Activated T-helper 1 cell treated with anti-CD3 and anti-CD28 coated beads, Interleukin-12 subunit alpha, Interleukin-12 subunit beta, Interleukin-2, Interleukin-4 antibody, amounts not matched to agents 30 ng/mL and 10 ng/mL and 1 ng/mL, durations not matched to agents 14 hours and 24 hours and 36 hours (primary cell): ENCODE measurements at regions not wholly inside any gene's neighbourhood (a gene's known extent, or its start where the extent isn't known, plus 50 kb on each side); places are given as distances from the start of the nearest gene placed in this dataset.
A peak's percentile ranks its signal among the peaks of the same experiment; 100 is the strongest.

ENCODE experiments used
- DNase-seq: peaks from one replicate; pipeline ENCODE4 v3.0.0; 2021; ENCODE audit warnings: low spot score
- H3K27ac Mint-ChIP-seq: one replicate; pipeline ENCODE4 v1.8.0; 2021; ENCODE audit warnings: mild to moderate bottlenecking, mixed read lengths
- H3K27me3 Mint-ChIP-seq: one replicate; pipeline ENCODE4 v1.8.0; 2022; ENCODE audit warnings: mild to moderate bottlenecking, moderate library complexity, mixed read lengths; ENCODE audit not compliant: insufficient read depth
- H3K36me3 Mint-ChIP-seq: one replicate; pipeline ENCODE4 v1.8.0; 2021; ENCODE audit warnings: low read depth, mixed read lengths
- H3K4me1 Mint-ChIP-seq: one replicate; pipeline ENCODE4 v1.8.0; 2021; ENCODE audit warnings: low read depth, mixed read lengths
- H3K4me3 Mint-ChIP-seq: one replicate; pipeline ENCODE4 v1.8.0; 2021; ENCODE audit warnings: mild to moderate bottlenecking, moderate library complexity, mixed read lengths
- H3K9me3 Mint-ChIP-seq: one replicate; pipeline ENCODE4 v1.8.0; 2021; ENCODE audit warnings: mixed read lengths
- intact Hi-C: fragments of 100-400 bp; cut with micrococcal nuclease; formaldehyde crosslinking; loops from one replicate; pipeline ENCODE4 v1.15.1; 2024

GRCh38 chr6:21450628-21451027 lies 142.9 kb upstream of the SOX4 start:
- H3K27ac Mint-ChIP-seq: no peak overlapping the region
- no peak overlapping the region for H3K4me3 Mint-ChIP-seq
- no peaks in the 10 kb centered on the region for H3K4me1 Mint-ChIP-seq
- peaks cover 12% of the 10 kb centered on the region for H3K27me3 Mint-ChIP-seq
- no peak for DNase-seq
- no peaks in the 10 kb centered on the region for H3K9me3 Mint-ChIP-seq
- intact Hi-C loops: no loop called here
- H3K36me3 Mint-ChIP-seq: no peaks in the 10 kb centered on the region

- H3K36me3 Mint-ChIP-seq: no peaks in the 10 kb centered on the region
- H3K27ac Mint-ChIP-seq: no peak overlapping the region
- DNase-seq: no peak
- H3K4me1 Mint-ChIP-seq: no peaks in the 10 kb centered on the region
- peaks cover 7% of the 10 kb centered on the region for H3K27me3 Mint-ChIP-seq
- no peak overlapping the region for H3K4me3 Mint-ChIP-seq
- no peaks in the 10 kb centered on the region for H3K9me3 Mint-ChIP-seq
- intact Hi-C loops: no loop called here
Measured at GRCh38 chr6:21451546-21452013, 142.0 kb upstream of the SOX4 start.

DNA sequence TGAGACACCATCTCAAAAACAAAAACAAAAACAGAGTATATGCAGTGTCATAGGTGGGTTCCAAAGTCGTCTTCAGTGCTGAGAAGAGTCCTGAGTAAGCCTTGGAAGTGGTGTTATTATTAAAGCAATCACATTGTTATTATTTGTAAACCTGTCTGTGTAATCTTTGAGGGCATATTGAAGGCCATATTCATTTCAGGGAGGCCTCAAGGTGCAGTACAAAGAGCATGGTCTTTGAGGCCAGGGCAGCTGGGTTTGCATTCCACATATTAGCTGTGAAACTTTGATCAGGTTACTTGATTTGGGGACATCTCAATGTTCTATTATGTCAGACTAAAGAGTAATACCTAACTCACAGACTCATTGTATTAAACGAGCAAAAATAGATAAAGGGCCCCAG lies 139.3 kb upstream of the SOX4 start:
- H3K27me3 Mint-ChIP-seq: peaks cover 7% of the 10 kb centered on the region
- H3K4me3 Mint-ChIP-seq: no peak overlapping the region
- no peaks in the 10 kb centered on the region for H3K9me3 Mint-ChIP-seq
- intact Hi-C loops: no loop called here
- no peak for DNase-seq
- no peaks in the 10 kb centered on the region for H3K4me1 Mint-ChIP-seq
- H3K36me3 Mint-ChIP-seq: no peaks in the 10 kb centered on the region
- no peak overlapping the region for H3K27ac Mint-ChIP-seq

GRCh38 chr6:21455071-21455470 lies 138.5 kb upstream of the SOX4 start:
- no peaks in the 10 kb centered on the region for H3K9me3 Mint-ChIP-seq
- H3K4me1 Mint-ChIP-seq: no peaks in the 10 kb centered on the region
- no peak overlapping the region for H3K27ac Mint-ChIP-seq
- intact Hi-C loops: no loop called here
- no peaks in the 10 kb centered on the region for H3K36me3 Mint-ChIP-seq
- DNase-seq: no peak
- no peak overlapping the region for H3K4me3 Mint-ChIP-seq
- peaks cover 4% of the 10 kb centered on the region for H3K27me3 Mint-ChIP-seq

DNA sequence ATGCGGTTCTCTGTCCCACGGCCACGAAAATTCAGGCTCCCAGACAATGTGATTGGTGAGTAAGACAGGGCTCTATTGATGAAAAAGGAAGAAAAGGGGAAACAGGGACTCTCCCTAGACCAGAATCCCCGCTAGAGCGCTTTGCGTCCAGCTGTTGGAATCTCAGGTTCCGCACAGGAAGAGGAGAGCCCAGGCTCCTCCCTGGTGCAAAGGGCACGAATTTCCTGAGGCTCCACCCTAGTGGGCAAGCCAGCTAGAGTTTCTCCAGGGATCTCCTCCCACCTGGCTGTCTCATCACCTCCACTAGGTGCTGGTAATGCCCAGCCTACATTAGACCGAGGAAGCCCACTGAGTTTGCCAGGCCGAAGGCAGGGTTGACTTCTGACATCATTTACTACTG lies 135.9 kb upstream of the SOX4 start:
- H3K27me3 Mint-ChIP-seq: peaks cover 2% of the 10 kb centered on the region
- intact Hi-C loops: no loop called here
- no peaks in the 10 kb centered on the region for H3K4me1 Mint-ChIP-seq
- H3K36me3 Mint-ChIP-seq: no peaks in the 10 kb centered on the region
- no peak for DNase-seq
- no peak overlapping the region for H3K27ac Mint-ChIP-seq
- H3K9me3 Mint-ChIP-seq: no peaks in the 10 kb centered on the region
- H3K4me3 Mint-ChIP-seq: no peak overlapping the region

- Mint-ChIP-seq H3K4me1 (no peaks in the 10 kb centered on the region), H3K27ac (no peak overlapping the region)
- intact Hi-C loops: no loop called here
Measured at GRCh38 chr6:21459641-21460040, 133.9 kb upstream of the SOX4 start.

DNA sequence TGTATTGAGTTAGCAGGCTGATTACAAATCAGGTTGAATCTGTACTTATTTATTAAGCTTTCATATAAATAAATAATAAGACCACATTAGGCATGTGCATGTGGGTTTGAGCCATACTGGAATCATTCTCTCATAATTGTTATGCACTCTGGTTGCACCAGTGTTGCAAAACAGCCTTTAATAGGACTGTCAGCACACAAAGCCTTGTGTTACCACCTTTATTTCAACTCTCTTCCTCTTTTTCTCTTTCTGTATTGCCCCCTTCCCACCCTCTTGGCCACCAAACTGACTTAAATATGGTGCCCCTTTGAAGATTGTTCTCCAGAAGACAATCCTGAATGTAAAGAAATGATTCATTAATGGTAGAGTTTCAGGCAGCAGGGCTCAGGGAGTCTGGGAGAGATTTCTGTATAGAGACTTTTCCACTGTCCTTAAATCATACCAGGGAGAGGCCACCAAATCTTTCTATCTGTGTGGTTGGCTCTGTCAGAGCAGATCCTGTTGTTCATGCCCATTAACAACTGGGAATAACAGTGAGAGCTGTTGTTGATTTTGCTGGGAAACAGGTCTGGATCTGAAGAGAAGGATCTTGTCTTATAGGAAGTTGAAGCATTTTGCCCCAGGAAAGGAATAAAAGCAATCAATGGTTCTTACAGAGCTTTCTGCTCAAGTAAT lies 131.6 kb upstream of the SOX4 start:
- H3K4me1 Mint-ChIP-seq: no peaks in the 10 kb centered on the region
- H3K4me3 Mint-ChIP-seq: no peak overlapping the region
- intact Hi-C loops: no loop called here
- H3K36me3 Mint-ChIP-seq: no peaks in the 10 kb centered on the region
- peaks cover 5% of the 10 kb centered on the region for H3K27me3 Mint-ChIP-seq
- no peak overlapping the region for H3K27ac Mint-ChIP-seq
- no peaks in the 10 kb centered on the region for H3K9me3 Mint-ChIP-seq
- DNase-seq: no peak

More at GRCh38 chr6:21459641-21460040, 133.9 kb upstream of the SOX4 start:
- peaks cover 5% of the 10 kb centered on the region for H3K27me3 Mint-ChIP-seq
- no peaks in the 10 kb centered on the region for H3K36me3 Mint-ChIP-seq
- no peaks in the 10 kb centered on the region for H3K9me3 Mint-ChIP-seq
- no peak for DNase-seq
- no peak overlapping the region for H3K4me3 Mint-ChIP-seq

- no peaks in the 10 kb centered on the region for H3K4me1 Mint-ChIP-seq
- no peaks in the 10 kb centered on the region for H3K36me3 Mint-ChIP-seq
- DNase-seq: no peak
- H3K4me3 Mint-ChIP-seq: no peak overlapping the region
- H3K27ac Mint-ChIP-seq: no peak overlapping the region
- intact Hi-C loops: no loop called here
- H3K9me3 Mint-ChIP-seq: no peaks in the 10 kb centered on the region
- peaks cover 5% of the 10 kb centered on the region for H3K27me3 Mint-ChIP-seq
Measured at GRCh38 chr6:21462519-21462852, 131.1 kb upstream of the SOX4 start.

DNA sequence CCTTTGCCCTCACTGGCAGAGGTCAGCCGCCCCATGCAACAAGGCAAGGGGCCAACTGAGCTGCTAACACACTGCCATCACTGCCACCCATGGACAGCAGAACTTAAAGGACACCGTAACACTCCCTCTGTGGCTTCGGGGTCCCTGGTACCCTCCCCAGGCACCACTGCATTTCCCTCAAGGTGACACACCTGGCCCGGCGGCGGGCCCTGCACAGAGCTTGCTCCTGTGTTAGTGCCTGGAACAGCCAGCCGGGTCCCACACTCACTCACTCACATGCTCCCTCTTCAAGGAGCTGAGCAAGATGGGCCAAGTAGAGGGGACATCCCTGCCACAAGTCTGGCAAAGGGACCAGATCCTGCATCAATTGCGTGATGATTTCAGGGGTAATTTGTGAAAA lies 126.5 kb upstream of the SOX4 start:
- Mint-ChIP-seq H3K27ac (no peak overlapping the region), H3K27me3 (peaks cover 5% of the 10 kb centered on the region), H3K4me3 (no peak overlapping the region), H3K4me1 (no peaks in the 10 kb centered on the region), H3K9me3 (no peaks in the 10 kb centered on the region), H3K36me3 (no peaks in the 10 kb centered on the region)
- no peak for DNase-seq
- intact Hi-C loops: no loop called here

- Mint-ChIP-seq H3K4me1 (no peaks in the 10 kb centered on the region), H3K9me3 (no peaks in the 10 kb centered on the region), H3K27me3 (peaks cover 5% of the 10 kb centered on the region), H3K36me3 (no peaks in the 10 kb centered on the region), H3K4me3 (no peak overlapping the region), H3K27ac (no peak overlapping the region)
- no peak for DNase-seq
- intact Hi-C loops: no loop called here
Measured at GRCh38 chr6:21468461-21468860, 125.1 kb upstream of the SOX4 start.

- no peak overlapping the region for H3K4me3 Mint-ChIP-seq
- H3K27ac Mint-ChIP-seq: no peak overlapping the region
- no peaks in the 10 kb centered on the region for H3K9me3 Mint-ChIP-seq
Measured at GRCh38 chr6:21469213-21469612, 124.3 kb upstream of the SOX4 start.

GRCh38 chr6:21476112-21476511 lies 117.4 kb upstream of the SOX4 start:
- no peak overlapping the region for H3K4me3 Mint-ChIP-seq
- H3K9me3 Mint-ChIP-seq: no peaks in the 10 kb centered on the region

More at GRCh38 chr6:21469213-21469612, 124.3 kb upstream of the SOX4 start:
- Mint-ChIP-seq H3K36me3 (no peaks in the 10 kb centered on the region), H3K4me1 (no peaks in the 10 kb centered on the region), H3K27me3 (peaks cover 2% of the 10 kb centered on the region)
- intact Hi-C loops: no loop called here
- DNase-seq: no peak

DNA sequence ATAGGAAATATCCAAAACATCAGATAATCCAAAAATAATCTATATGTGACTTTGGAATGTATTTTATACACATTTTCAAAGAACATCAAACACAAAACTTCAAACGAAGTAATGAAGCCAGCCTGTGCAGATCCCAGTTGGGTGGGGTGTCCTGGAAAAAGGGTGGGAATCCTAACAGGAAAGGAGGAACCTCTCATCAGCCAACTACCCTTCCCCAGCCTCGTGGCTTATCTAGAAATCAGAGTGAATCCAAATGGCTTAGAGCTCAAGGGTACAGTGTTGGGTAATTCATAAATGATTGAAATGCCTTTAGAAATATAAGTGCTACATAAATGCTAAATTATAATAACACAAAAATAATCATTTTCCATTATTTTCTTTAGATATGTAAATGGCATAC lies 115.1 kb upstream of the SOX4 start:
- H3K27ac Mint-ChIP-seq: peak overlapping the region; percentile 35
- intact Hi-C loops: no loop called here
- H3K4me3 Mint-ChIP-seq: no peak overlapping the region
- peaks cover 4% of the 10 kb centered on the region for H3K27me3 Mint-ChIP-seq
- no peaks in the 10 kb centered on the region for H3K36me3 Mint-ChIP-seq
- H3K9me3 Mint-ChIP-seq: no peaks in the 10 kb centered on the region
- no peak for DNase-seq
- no peaks in the 10 kb centered on the region for H3K4me1 Mint-ChIP-seq

More at GRCh38 chr6:21476112-21476511, 117.4 kb upstream of the SOX4 start:
- Mint-ChIP-seq H3K4me1 (no peaks in the 10 kb centered on the region), H3K36me3 (no peaks in the 10 kb centered on the region), H3K27ac (no peak overlapping the region), H3K27me3 (peaks cover 6% of the 10 kb centered on the region)
- no peak for DNase-seq
- intact Hi-C loops: no loop called here
